Left ventricle myocardium inferior (tissue), 1 donor: ENCODE measurements at regions not wholly inside any gene's neighbourhood (a gene's known extent, or its start where the extent isn't known, plus 50 kb on each side); places are given as distances from the start of the nearest gene placed in this dataset.

Experiments used
- DNase-seq: peaks from one replicate; pipeline ENCODE4 v3.0.0-alpha.2; 2020
- H3K27ac ChIP-seq: fragments of 200-600 bp; replicated peaks from 2 replicates; pipeline ENCODE4 v1.8.0; 2021
- H3K27me3 ChIP-seq: fragments of 200-600 bp; 2 replicates; pipeline ENCODE4 v1.8.0; 2021; ENCODE audit warnings: low read depth
- H3K36me3 ChIP-seq: fragments of 200-600 bp; 2 replicates; pipeline ENCODE4 v1.8.0; 2021
- H3K4me1 ChIP-seq: fragments of 200-600 bp; 2 replicates; pipeline ENCODE4 v1.8.0; 2021
- H3K4me3 ChIP-seq: fragments of 200-600 bp; 2 replicates; pipeline ENCODE4 v1.8.0; 2021; ENCODE audit warnings: mild to moderate bottlenecking, moderate library complexity
- H3K9me3 ChIP-seq: fragments of 200-600 bp; replicated peaks from 2 replicates; pipeline ENCODE4 v1.8.0; 2021
- intact Hi-C: fragments of 100-400 bp; cut with micrococcal nuclease; formaldehyde crosslinking; loops from one replicate; pipeline ENCODE4 v1.11.0; 2022
- TF ChIP-seq, protein P1 (sequence below): fragments of 200-600 bp; IDR thresholded peaks from 2 replicates; pipeline ENCODE4 v1.8.0; 2021; ENCODE audit warnings: antibody characterized with exemption, mild to moderate bottlenecking, borderline replicate concordance
- donor health status: DM: no; HTN: yes; CAD: no; lungs with severe emphysema.

DNA sequence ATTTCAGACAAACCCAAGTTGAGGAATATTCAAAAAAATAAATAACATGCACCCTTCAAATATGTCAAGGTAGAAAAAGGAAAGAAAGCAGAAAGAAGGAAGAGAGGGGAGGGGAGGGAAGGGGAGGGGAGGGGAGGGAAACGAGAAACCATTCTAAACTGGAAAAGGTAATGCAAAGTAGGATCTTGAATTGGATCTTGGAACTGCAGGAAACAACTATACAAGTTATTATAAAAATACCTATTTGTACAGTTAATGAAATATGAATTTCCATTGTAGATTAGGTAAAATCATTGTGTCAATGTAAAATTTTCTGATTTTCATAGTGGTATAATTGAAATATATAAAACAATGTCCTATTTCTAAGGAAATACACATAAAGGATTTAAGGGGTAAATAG, 668.4 kb downstream of the FAT4 start:
- Histone ChIP-seq H3K4me1 (no peaks in the 10 kb centered on the region), H3K4me3 (no peak overlapping the region), H3K27me3 (no peaks in the 10 kb centered on the region), H3K27ac (no peak overlapping the region), H3K9me3 (no peaks in the 10 kb centered on the region), H3K36me3 (no peaks in the 10 kb centered on the region)
- intact Hi-C loops = no loop called here
- TF ChIP-seq, protein P1, sequence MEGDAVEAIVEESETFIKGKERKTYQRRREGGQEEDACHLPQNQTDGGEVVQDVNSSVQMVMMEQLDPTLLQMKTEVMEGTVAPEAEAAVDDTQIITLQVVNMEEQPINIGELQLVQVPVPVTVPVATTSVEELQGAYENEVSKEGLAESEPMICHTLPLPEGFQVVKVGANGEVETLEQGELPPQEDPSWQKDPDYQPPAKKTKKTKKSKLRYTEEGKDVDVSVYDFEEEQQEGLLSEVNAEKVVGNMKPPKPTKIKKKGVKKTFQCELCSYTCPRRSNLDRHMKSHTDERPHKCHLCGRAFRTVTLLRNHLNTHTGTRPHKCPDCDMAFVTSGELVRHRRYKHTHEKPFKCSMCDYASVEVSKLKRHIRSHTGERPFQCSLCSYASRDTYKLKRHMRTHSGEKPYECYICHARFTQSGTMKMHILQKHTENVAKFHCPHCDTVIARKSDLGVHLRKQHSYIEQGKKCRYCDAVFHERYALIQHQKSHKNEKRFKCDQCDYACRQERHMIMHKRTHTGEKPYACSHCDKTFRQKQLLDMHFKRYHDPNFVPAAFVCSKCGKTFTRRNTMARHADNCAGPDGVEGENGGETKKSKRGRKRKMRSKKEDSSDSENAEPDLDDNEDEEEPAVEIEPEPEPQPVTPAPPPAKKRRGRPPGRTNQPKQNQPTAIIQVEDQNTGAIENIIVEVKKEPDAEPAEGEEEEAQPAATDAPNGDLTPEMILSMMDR = no peak
- no peak for DNase-seq

DNA sequence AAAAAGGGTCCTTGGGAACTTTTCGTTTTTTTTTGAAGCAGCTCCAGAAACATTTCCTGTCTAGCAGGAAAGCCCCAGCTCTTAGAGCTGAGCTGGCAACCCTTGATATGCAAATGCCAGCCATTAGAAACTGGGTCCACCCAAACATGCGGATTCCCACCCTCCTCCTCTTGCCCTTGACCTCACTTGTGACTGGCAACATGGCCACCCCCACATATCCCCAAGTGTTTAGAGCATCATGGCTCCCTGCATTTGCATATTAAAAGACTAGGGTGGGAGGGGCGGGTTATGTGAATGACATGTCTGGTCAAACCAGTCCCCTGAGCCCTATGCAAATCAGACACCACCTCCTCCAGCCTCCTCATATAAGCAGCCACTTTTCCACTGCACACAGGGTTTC, 671.1 kb downstream of the FAT4 start:
- no peak for DNase-seq
- H3K4me3 ChIP-seq = no peak overlapping the region
- intact Hi-C loops = no loop called here

GRCh38 chr4:125986307-125986706, 671.6 kb downstream of the FAT4 start:
- Histone ChIP-seq H3K4me3 (no peak overlapping the region), H3K4me1 (no peaks in the 10 kb centered on the region), H3K36me3 (no peaks in the 10 kb centered on the region), H3K27ac (no peak overlapping the region), H3K27me3 (no peaks in the 10 kb centered on the region), H3K9me3 (no peaks in the 10 kb centered on the region)
- DNase-seq = no peak
- TF ChIP-seq, protein P1 = no peak
- intact Hi-C loops = no loop called here

More for the DNA sequence above, 671.1 kb downstream of the FAT4 start:
- Histone ChIP-seq H3K4me1 (no peaks in the 10 kb centered on the region), H3K27me3 (no peaks in the 10 kb centered on the region), H3K27ac (no peak overlapping the region), H3K36me3 (no peaks in the 10 kb centered on the region), H3K9me3 (no peaks in the 10 kb centered on the region)
- TF ChIP-seq, protein P1 = no peak

GRCh38 chr4:125988464-125988863, 673.7 kb downstream of the FAT4 start:
- no peak for DNase-seq
- Histone ChIP-seq H3K4me1 (no peaks in the 10 kb centered on the region), H3K27me3 (no peaks in the 10 kb centered on the region), H3K4me3 (no peak overlapping the region), H3K27ac (no peak overlapping the region), H3K9me3 (no peaks in the 10 kb centered on the region), H3K36me3 (no peaks in the 10 kb centered on the region)
- intact Hi-C loops = no loop called here
- TF ChIP-seq, protein P1 = no peak

- no peak overlapping the region for H3K27ac ChIP-seq
- H3K9me3 ChIP-seq = no peaks in the 10 kb centered on the region
- H3K4me1 ChIP-seq = no peaks in the 10 kb centered on the region
- intact Hi-C loops = no loop called here
- TF ChIP-seq, protein P1 = no peak
- H3K27me3 ChIP-seq = no peaks in the 10 kb centered on the region
- DNase-seq = no peak
- no peak overlapping the region for H3K4me3 ChIP-seq
- H3K36me3 ChIP-seq = no peaks in the 10 kb centered on the region
Measured at GRCh38 chr4:125991398-125991797, 676.6 kb downstream of the FAT4 start.

GRCh38 chr4:125992891-125993290, 678.1 kb downstream of the FAT4 start:
- Histone ChIP-seq H3K27ac (no peak overlapping the region), H3K4me3 (no peak overlapping the region)

More at GRCh38 chr4:125992891-125993290, 678.1 kb downstream of the FAT4 start:
- no peaks in the 10 kb centered on the region for H3K9me3 ChIP-seq
- TF ChIP-seq, protein P1 = no peak
- H3K36me3 ChIP-seq = no peaks in the 10 kb centered on the region
- DNase-seq = no peak
- no peaks in the 10 kb centered on the region for H3K27me3 ChIP-seq
- intact Hi-C loops = no loop called here
- no peaks in the 10 kb centered on the region for H3K4me1 ChIP-seq
